Neural progenitor cell (in vitro differentiated cells): ENCODE measurements at regions not wholly inside any gene's neighbourhood (a gene's known extent, or its start where the extent isn't known, plus 50 kb on each side); places are given as distances from the start of the nearest gene placed in this dataset.

Experiments used
- CTCF ChIP-seq: fragments of 200-600 bp; sonication (generic); IDR thresholded peaks from 2 replicates; pipeline ENCODE4 v1.5.1; 2017; ENCODE audit warnings: antibody characterized with exemption, mild to moderate bottlenecking
- EZH2 ChIP-seq: fragments of 200-600 bp; sonication (generic); IDR thresholded peaks from 2 replicates; pipeline ENCODE4 v1.6.1; 2017; ENCODE audit warnings: antibody characterized with exemption, mild to moderate bottlenecking, moderate library complexity
- EZH2phosphoT487 ChIP-seq: fragments of 200-600 bp; sonication (generic); IDR thresholded peaks from 2 replicates; pipeline ENCODE4 v1.6.1; 2017; ENCODE audit warnings: antibody characterized with exemption

GRCh38 chrX:20333672-20334071 is 67.0 kb upstream of the RPS6KA3 start:
- TF ChIP-seq EZH2 (no peak), CTCF (no peak), EZH2phosphoT487 (no peak)
